Activated T-cell treated with anti-CD3 and anti-CD28 coated beads, Interleukin-2, amount 50 U/mL, for 1 hour (primary cell): ENCODE measurements at regions not wholly inside any gene's neighbourhood (a gene's known extent, or its start where the extent isn't known, plus 50 kb on each side); places are given as distances from the start of the nearest gene placed in this dataset.

Experiments used
- DNase-seq: peaks from one replicate; pipeline ENCODE4 v3.0.0-alpha.2; 2020

DNA sequence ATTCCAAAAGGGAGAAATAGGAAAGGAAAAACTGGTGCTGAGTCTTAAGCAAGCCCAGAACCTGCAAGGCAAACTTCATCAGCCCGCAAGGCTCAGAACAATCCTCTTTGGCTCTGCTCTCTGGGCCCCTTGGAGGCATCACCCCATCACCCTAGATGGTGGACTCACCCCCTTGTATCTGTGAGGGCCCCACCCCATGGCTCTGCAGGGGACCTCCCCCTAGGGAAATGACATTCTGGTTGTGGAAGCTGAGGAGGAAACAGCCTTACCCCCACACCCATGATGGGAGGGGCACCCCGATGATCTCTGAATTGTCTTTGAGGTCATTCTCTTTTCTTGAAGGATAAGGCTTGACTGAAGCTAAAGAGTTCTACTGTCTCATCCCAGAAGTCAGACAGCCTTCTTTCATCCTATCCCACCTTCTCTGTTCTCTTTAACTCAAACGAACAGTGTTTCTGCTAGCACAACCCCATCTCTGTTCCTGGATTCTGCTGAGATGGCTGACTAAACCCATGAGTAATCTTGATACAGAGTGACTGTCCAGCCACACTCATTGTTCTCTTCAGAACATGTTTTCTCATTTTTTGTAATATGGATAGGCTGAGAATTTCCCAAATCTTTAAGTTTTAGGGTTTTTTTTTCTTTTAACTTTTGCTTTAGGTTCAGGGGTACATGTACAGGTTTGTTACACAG is 492.1 kb upstream of the MYT1L start:
- DNase-seq, result no peak

DNA sequence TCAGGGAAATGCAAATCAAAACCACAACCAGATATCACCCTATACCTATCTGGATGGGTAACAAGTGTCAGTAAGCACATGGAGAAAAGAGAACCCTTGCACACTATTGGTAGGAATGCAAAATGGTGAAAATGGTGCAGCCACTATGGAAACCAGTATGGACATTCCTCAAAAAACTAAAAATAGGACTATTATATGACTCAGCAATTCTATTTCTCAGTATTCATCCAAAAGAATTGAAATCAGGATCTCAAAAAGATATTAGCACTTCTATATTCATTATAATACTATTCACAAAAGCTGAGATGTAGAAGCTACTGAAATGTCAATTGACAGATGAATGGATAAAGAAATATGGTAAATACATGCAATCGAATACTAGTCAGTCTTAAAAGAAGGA is 491.1 kb upstream of the MYT1L start:
- no peak for DNase-seq

DNA sequence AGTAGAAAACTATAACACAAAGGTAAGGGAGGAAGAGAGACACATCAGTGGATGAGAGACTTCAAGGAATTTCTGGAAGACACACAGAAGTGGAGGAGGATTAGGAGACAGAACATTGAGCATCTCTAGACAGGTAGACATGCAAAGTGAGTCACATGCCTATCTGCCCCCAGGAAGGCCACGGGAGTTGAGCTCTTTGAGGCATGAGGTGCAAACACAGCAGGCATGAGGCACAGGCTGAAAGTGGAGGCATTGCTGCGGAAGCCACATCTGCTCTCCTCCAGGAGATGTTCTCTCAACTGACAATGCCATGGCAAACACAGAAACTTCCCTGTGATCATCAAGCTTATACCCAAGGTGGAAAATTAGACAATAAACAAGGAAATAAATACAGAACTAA is 481.6 kb upstream of the MYT1L start:
- no peak for DNase-seq

DNA sequence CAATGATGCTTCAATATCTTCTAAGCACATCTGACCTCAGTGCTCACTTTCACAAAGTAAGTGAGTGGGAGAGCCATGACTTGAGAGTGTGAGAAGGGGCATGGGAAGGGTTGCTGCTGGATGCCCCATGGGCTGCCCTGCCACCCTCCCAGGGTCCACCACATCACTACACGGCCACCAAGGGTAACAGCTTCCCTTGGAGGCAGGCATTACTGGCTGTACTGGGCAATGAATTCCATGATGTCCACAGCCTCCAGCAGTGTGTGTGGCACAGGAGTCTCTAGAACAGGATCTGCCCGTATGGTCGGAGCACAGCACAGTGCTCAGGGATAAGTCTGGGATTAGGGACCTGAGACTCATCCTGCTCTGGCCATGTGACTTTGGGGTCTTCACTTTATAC is 481.0 kb upstream of the MYT1L start:
- DNase-seq, result no peak

DNA sequence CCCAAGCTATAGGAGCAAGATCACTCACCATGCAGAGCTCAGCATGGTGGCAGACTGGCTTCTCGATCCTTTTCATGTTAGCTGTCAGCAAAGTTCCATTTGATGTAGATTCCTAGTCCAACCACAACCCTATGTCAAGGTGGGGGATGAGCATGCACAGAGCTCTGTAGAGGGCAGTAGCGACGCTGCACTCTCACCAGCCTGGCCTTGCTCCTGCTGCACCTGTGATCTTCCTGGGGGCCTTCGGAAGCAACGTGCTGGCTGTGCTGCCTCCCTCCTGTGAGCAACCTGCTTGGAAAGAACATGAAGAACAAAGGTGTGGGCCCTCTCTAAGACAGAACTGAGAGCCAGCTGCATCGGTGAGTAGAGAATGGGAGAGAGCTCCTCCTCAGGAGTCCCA is 479.4 kb upstream of the MYT1L start:
- no peak for DNase-seq

DNA sequence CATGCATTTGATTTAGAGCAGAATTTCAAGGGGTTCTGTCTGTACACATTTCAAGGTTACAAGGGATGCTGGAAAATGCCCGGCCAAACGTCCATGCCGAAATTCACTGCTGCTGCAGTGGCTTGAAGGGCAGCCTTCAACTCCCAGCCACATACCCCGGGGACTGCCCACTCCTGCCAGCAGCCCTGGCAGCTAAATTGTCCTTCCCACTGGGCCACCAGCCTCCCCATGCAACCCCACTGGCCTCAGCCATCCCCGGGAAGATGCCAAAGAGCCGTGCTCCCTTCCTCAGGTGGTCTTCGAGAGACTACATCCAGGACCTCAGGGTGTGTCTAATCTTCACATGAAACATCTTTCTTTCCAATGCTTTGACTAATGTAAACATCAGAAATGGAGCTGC is 478.7 kb upstream of the MYT1L start:
- DNase-seq, result no peak

DNA sequence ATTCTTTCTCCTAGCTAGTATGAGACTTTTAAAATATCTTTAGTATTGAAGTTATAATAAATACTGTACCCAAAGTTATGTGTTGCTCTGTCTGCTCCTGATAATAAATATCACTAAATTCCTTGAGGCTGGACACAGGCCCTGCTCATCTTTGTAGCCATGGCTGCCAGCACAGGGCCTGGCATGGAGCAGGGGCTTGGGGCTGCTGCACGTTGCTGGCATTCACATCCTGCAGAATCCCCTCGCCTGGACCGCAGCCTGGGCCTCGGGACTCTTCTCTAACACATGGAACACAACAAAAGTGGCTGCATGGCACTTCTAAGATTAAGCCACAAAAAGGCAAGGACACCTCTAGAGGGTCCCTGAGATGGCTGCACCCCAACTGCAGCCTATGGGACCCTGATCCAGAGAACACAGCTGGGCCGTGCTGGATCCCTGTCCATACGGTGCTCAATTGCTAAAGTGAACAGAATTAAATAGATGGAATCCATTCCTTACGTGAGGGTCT is 477.5 kb upstream of the MYT1L start:
- DNase-seq, result no peak

DNA sequence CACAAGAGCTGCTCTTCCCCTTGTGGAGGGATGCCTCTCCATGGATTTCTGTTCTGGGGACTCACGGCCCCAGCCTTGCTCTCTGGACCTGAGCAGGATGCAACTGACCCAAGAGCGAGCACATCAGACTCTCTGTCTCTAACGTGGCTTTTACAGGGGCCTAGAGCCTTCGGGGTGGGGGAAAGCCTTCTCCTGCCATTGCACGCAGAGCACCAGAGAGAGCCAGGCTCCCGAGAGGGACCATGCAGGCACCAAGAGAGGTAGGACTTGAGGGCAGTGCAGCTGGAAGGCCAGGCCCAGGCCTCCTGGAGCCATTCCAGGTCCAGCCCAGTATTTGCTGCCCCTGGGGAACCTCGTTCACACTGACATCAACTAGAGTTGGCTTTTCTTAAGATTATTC is 475.6 kb upstream of the MYT1L start:
- no peak for DNase-seq

DNA sequence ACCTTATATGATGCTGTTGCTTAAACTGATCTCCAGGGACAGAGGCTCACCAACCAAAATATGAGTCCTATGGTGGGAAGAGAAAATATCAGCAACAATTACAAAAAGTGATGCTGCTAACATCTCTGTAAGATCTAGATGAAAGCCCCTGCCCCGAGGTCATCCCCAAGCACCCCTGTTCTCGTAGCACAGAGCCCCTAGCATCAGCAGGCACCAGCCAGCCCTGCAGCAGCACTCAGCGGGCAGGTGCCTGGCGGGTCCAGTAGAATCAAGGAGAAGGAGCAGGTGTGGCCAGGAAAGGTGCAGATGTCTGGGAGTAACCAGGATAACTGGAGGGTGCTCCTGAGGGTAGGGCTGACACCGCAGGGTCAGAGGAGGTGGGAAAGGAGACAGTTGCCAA is 474.2 kb upstream of the MYT1L start:
- DNase-seq, result no peak

DNA sequence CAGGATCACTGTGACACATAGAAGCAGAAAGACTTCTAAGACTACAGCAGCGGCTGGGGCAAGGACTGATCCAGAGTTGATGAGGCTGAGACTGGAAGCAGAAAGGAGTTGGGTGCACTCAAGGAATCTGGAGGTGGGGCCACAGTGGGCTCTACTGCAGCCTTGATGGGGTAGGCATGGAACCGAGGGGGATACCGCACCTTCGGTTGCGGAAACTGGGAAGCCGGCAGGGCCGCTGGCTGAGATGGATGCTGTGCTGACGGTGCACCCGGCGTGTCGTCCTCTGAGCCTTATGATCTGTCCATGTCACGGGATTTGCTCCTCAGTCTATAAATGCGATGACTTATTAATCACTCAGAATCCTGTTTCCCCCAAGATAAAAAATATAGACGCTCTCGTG is 473.5 kb upstream of the MYT1L start:
- DNase-seq, result no peak

DNA sequence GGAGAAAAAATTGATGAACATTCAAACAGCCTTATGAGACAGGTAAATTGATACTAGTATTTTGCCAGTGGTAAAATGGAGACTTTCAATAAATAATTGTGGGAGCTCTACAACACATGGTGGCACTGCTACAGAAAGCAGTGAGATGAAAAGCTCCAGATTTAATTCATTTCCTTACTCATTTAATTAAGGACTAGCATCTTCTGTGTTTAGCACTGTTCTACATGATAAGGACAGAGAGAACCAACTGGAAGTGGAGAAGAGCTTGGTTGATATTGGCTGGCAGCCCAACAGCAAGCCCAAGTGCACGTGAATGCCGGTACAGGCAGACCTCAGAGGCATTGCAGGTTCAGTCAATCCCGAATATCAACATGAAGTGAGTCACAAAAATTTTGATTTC is 470.4 kb upstream of the MYT1L start:
- no peak for DNase-seq

DNA sequence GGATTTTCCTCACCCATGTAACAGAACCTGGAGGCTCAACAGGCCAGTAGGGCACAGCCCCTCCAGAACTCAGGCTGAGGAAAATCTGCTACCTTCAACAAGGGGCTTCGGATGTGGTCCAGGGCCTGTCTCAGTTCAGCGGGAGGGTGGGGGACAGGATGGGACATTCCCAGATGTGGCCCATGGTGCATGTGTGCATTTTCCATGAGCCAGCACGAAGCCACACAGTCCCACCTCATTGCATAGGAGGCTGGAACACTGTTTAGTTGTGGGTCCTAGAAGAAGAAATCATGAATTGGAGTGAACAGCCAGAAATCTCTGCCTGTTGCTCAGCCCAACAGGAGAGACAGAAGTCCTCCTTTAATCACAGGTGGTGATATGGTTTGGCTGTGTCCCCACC is 469.6 kb upstream of the MYT1L start:
- DNase-seq, result no peak

DNA sequence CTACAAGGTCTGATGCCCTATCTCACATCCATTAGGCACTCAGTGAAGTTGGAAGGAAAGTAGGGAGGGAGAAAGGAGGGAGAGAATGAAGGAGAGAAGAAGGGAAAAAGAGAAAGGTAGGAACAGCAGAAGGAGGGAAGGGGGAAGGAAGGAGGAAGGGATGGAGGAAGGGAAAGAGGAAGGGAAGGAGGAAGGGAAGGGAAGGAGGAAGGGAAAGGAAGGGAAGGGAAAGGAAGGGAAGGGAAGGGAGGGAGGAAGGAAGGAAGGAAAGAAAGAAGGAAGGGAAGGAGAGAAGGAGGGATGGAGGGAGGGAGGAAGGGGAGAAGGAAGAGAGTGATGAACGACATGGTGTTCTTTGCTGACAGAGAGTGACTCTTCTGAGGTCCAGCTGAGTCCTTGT is 468.9 kb upstream of the MYT1L start:
- no peak for DNase-seq

DNA sequence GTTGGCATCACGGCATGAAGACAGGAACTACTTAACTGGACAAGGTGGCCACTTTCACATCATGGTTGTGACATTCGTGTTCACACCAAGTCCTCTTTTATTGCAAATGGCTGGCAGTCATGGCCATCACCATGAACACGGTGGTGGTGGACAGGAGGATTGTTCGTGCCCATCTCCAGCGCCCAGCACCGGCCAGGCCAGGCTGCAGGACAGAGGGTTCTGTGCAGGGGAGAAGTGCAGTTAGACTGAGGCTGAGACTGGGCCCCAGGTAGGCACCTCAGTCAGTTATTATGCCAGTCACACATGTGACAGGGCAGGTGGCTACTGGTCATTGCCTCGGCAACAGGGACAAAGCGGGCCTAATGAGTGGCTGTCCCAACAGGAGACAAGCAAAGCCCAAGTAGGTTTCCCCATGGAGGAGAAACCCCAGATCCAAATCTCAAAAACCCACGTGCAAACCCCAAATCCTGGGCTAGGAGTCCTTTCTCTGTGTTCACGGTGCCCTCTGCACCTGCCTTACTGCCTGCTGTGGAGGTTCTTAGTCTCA is 468.1 kb upstream of the MYT1L start:
- no peak for DNase-seq

DNA sequence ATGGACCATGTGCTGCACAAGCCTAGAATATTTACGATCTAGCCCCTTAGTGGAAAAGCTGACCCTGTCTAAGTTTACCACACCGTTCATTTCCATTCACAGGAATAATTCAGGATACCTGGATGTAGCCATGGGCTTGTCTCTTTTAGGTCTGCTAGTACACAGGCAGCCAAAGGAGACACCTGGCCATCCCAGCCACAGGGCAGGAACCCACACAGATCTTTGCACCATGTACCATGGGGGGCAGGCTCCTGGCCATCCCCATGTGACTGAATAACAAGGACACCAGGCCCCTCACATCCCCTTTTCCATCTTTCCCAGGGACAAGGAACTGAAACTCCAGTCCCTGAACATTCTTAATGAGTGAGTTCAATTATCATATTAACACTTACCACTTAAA is 467.3 kb upstream of the MYT1L start:
- no peak for DNase-seq

DNA sequence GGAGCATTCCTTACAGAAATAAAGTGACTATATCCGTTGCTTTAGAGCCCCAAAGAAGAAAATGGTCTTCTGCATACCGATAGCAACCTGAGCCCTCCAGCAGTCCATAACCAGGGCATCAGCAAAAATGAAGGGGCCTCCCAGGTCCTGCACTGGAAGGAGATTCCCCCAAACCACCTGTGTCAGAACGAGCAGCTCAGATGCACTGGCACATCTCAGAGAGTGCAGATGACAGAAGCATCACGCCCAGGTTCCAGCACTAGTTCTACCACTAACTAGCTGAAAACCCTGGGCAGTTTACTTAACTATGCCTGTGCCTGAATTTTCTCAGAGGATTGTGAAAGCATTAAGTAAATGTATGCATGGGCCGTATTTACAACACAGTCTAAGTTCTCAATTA is 466.7 kb upstream of the MYT1L start:
- DNase-seq, result no peak

DNA sequence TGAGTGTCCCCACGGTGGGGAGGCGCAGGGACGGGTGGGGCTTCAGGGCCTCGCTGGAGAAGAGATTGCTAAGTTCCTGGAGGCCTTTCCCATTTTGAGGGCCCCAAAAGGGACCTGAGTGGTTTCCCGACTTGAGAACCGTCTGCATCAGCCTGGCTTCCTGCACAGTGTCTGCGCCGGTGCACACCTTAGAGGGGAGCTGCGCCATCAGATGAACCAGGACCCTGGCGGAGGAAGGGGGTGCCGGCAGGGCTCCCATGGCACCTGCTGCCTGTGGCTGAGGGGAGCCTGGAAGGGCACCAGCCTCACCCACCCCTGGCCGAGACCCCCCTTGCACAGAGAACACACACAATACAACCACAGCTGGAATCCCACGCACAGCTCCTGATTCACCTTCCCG is 465.1 kb upstream of the MYT1L start:
- no peak for DNase-seq

DNA sequence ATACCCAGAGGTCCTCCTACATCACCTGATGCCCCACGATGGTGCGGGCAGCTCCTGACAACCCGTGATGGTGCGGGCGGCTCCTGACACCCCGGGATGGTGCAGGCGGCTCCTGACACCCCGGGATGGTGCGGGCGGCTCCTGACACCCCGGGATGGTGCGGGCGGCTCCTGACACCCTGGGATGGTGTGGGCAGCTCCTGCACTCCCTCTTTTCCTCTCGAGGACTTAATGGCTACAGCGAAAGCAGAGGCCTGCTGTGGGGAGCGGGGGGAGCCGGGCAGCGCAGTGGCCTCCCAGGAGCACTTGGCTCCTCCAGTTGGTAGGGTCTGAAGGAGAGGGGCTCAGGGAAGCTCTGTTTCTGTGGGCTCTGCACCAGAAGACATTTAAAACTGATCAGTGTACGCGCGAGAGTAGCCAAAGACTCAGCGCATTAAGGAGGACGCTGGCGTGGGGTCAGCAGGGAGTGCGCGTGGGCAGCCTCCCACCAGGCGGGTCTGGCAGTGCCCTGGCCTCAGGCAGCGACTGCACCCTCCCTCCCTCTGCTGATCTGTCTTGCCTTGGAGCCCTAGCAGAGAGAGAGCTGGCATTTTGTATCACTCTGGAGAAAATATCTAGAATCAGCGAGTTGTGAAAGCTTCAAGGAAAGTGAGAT is 464.5 kb upstream of the MYT1L start:
- no peak for DNase-seq

DNA sequence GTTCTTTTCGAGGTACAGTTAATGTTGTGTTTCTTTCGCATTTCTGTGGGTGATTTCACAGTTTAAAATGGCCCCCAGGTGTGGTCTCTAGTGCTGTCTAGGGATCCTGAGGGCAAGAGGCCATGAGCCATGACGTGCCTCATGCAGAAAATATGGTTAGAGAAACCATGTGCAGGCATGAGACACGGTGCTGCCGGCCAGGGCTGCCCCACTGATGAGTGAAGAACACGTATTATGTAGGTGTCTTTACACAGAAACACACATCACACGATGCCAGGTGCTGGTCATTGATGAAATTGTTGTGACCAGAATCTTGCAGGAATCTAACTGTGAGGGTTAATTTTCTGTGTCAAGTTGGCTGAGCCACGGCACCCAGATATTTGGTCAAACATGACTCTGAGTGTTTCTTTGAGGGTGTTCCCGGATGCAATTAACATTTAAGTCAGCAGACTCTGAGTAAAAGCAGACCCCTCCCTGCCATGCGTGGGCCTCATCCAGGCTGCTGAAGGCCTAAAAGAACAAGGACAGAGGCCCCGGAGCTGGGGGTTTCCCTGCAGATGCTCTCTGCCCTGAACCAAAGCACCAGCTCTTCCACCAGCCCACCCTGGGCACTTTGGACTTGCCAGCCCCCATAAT is 463.0 kb upstream of the MYT1L start:
- DNase-seq, result no peak

DNA sequence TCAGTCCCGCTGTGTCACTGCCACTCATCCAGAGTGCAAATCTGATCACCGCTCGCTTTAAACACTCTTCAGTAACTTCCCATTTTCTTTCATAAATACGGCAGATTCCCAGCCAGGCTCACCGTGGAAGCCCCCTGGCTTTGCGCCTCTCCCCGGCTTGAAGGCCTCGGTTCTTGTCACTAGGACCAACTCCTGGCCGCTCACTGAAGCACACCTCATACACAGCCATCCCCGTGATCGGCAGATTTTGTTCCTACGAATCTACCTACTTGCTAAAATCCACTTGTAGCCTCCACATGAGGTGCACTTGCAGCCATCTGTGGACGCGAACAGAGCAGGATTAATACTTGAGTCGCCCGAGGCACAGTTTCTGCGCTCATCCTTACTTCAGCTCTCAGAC is 462.4 kb upstream of the MYT1L start:
- no peak for DNase-seq

DNA sequence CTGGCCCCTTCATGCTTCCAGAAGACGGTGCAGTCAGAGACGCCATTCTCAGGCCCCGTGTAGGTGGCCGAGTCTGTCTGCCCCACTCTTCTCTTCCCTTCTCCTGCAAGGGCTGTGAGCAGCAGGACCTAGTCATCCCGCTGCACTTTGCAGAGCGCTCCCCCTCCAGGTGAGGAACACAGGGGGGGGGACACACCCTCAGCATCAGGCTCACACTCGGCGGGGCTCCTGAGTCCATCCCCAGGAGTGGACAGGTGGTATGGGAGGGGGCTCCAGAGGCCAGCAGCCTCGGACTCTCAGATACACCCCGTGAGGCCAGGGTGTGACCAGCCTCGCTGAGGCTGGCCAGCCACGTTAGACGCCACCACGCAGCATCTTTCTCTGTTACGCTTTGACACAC is 460.5 kb upstream of the MYT1L start:
- DNase-seq, result no peak

DNA sequence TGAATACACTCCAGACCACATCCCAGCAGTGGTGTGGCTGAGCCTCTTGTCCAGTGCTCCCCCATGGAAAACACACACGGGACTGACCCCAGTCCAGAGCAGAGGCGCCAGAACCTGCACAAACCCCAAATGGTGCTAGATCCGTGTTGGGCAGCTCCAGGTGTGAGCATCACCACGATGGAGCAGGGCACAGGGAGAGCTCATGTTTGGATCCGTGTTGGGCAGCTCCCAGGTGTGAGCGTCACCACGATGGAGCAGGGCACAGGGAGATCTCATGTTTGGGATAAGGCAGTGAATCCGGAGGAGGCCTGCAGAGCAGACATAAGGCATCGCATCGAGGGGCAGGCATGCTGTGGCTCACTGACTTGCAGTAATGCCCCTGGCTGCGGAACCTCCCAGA is 460.0 kb upstream of the MYT1L start:
- no peak for DNase-seq

DNA sequence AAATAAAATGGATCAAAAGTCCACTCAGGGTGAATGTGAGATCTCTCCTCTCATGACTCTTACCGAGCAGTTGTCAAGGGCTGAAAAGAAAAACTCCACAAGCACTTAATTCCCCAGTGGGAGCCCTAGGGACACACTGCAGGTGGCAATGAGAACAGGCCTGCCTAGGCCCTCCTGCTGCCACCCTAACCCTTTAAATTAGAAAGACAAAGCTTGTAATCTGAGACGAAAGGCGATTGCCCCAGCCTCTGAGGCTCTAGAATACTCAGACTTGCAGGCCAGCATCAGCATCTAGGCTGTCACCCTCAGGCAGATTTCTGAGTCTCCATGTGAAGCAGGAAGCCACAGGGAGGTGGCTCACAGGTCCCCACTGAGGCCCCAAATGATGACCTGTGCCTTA is 457.0 kb upstream of the MYT1L start:
- DNase-seq, result no peak

DNA sequence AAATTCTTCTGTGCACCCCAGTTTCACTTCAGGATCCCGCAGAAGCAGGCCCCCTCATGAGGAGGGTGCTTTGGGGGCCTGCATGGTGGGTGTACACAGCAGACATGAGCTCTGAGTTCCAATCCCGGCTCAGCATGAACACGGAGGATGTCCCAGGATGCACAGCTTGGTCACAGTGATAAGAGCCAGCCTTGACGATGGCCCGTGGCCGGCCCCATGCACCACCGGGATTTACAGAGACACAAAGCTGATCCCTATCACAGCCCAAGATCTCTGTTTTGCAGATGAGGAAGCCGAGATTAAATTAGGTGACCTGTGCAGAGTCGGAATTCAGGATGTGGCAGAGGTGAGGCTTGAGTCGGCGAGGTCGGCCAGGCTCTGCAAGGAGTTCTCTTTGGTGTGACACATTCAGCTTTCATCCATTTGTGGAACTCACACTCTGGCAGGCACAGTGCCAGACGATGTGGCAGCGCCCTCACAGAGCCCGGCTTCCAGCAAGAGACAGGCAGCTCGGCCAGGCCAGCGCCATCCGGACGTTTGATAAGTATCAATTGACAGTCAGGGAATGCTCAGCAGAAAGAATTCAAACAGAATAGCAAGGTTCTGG is 456.3 kb upstream of the MYT1L start:
- no peak for DNase-seq
